Uterus (tissue), 3 donors: ENCODE measurements at regions not wholly inside any gene's neighbourhood (a gene's known extent, or its start where the extent isn't known, plus 50 kb on each side); places are given as distances from the start of the nearest gene placed in this dataset.

Source experiments
- DNase-seq, 2 donors: peaks; one replicate each; pipeline ENCODE4 v3.0.0-alpha.2; 2019 to 2020
- H3K27ac ChIP-seq, 2 donors: fragments of 200-600 bp; sonication (generic); 1 replicate in 1 of 2; 2 replicates in 1 of 2; pipeline ENCODE4 v1.5.1; 2016 to 2018
- H3K27me3 ChIP-seq, 2 donors: fragments of 200-600 bp; sonication (generic); one replicate each; pipeline ENCODE4 v1.5.1; 2018 to 2019; ENCODE audit warnings: control low read depth in 1 of 2
- H3K36me3 ChIP-seq, 2 donors: fragments of 200-600 bp; sonication (generic); one replicate each; pipeline ENCODE4 v1.5.1; 2019; ENCODE audit warnings: control low read depth in 1 of 2
- H3K4me1 ChIP-seq, 2 donors: fragments of 200-600 bp; sonication (generic); one replicate each; pipeline ENCODE4 v1.5.1; 2018 to 2019; ENCODE audit warnings: control low read depth in 1 of 2
- H3K4me3 ChIP-seq, 2 donors: fragments of 200-600 bp; sonication (generic); 1 replicate in 1 of 2; 2 replicates in 1 of 2; pipeline ENCODE4 v1.5.1; 2018 to 2019; ENCODE audit warnings: mild to moderate bottlenecking in 1 of 2
- H3K9me3 ChIP-seq, 2 donors: fragments of 200-600 bp; sonication (generic); one replicate each; pipeline ENCODE4 v1.5.1; 2019; ENCODE audit warnings: control low read depth in 1 of 2
- POLR2A ChIP-seq, 2 donors: fragments of 450-650 bp; IDR thresholded peaks; one replicate each; pipeline ENCODE4 v1.6.1; 2016; ENCODE audit warnings: antibody characterized with exemption in 2 of 2, mild to moderate bottlenecking in 1 of 2, moderate library complexity in 1 of 2
- intact Hi-C: fragments of 100-400 bp; cut with DNase I; formaldehyde crosslinking; loops from one replicate; pipeline ENCODE4 v1.15.1; 2023; ENCODE audit warnings: low total_unique reads
- TF ChIP-seq, protein P1 (sequence below), 4 experiments: fragments of 200-600 bp in 2 of 4; fragments of 450-650 bp in 2 of 4; sonication (generic) in 2 of 4; IDR thresholded peaks; one replicate each; pipeline ENCODE4 v1.5.1; 2016 to 2019; ENCODE audit warnings: antibody characterized with exemption in 4 of 4, mild to moderate bottlenecking in 2 of 4, moderate library complexity in 1 of 4
- donor health status: DM: yes; HTN: yes; CAD: no.

- H3K27me3 ChIP-seq, result no peaks in the 10 kb centered on the region
- no peak overlapping the region for H3K27ac ChIP-seq
- H3K4me3 ChIP-seq, result no peak overlapping the region
- no peaks in the 10 kb centered on the region for H3K9me3 ChIP-seq
- intact Hi-C loops, result no loop called here
- no peak for DNase-seq
- TF ChIP-seq, protein P1, sequence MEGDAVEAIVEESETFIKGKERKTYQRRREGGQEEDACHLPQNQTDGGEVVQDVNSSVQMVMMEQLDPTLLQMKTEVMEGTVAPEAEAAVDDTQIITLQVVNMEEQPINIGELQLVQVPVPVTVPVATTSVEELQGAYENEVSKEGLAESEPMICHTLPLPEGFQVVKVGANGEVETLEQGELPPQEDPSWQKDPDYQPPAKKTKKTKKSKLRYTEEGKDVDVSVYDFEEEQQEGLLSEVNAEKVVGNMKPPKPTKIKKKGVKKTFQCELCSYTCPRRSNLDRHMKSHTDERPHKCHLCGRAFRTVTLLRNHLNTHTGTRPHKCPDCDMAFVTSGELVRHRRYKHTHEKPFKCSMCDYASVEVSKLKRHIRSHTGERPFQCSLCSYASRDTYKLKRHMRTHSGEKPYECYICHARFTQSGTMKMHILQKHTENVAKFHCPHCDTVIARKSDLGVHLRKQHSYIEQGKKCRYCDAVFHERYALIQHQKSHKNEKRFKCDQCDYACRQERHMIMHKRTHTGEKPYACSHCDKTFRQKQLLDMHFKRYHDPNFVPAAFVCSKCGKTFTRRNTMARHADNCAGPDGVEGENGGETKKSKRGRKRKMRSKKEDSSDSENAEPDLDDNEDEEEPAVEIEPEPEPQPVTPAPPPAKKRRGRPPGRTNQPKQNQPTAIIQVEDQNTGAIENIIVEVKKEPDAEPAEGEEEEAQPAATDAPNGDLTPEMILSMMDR (IDR thresholded peaks at IDR 0.05), result no peak
- no peak for TF ChIP-seq POLR2A (IDR thresholded peaks at IDR 0.05)
- H3K4me1 ChIP-seq, result no peaks in the 10 kb centered on the region
- no peaks in the 10 kb centered on the region for H3K36me3 ChIP-seq
These were observed 532.1 kb downstream of the BUD13 start for GRCh38 chr11:116240710-116241109.

DNA sequence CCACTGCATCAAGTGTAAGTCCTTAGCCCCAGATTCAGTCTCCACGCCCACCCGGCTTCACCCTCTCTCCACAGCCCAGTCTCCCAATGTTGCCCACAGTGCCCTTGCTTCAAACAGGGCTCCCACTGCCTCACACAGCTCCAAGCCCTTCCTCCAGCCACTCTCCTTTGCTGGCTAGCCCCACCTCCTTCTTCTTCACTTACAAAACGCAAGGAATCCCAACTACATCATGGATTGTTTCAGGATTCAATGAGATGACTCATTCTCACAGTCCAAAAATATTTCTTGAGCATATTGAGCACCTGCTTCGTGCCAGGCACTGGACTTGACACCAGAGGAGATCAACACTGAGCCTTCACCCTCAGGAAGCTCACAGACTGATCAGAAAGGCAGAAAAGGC, 533.5 kb downstream of the BUD13 start:
- no peaks in the 10 kb centered on the region for H3K4me1 ChIP-seq
- H3K9me3 ChIP-seq, result no peaks in the 10 kb centered on the region
- peak overlapping the region in 1 of 2 donors; percentile 57 for H3K27ac ChIP-seq
- intact Hi-C loops, result no loop called here
- DNase-seq, result no peak
- no peaks in the 10 kb centered on the region for H3K27me3 ChIP-seq
- H3K4me3 ChIP-seq, result no peak overlapping the region
- no peaks in the 10 kb centered on the region for H3K36me3 ChIP-seq
- TF ChIP-seq POLR2A (IDR thresholded peaks at IDR 0.05), result no peak
- TF ChIP-seq, protein P1 (IDR thresholded peaks at IDR 0.05), result no peak

GRCh38 chr11:116234989-116235568, 537.7 kb downstream of the BUD13 start:
- Histone ChIP-seq H3K27ac (no peak overlapping the region), H3K36me3 (no peaks in the 10 kb centered on the region), H3K9me3 (no peaks in the 10 kb centered on the region), H3K4me3 (no peak overlapping the region), H3K4me1 (no peaks in the 10 kb centered on the region), H3K27me3 (no peaks in the 10 kb centered on the region)
- DNase-seq, result no peak
- intact Hi-C loops, result no loop called here
- TF ChIP-seq, protein P1 (IDR thresholded peaks at IDR 0.05), result no peak
- no peak for TF ChIP-seq POLR2A (IDR thresholded peaks at IDR 0.05)

- H3K27ac ChIP-seq, result peak overlapping the region in 1 of 2 donors; percentile 43
- TF ChIP-seq POLR2A (IDR thresholded peaks at IDR 0.05), result no peak
- TF ChIP-seq, protein P1 (IDR thresholded peaks at IDR 0.05), result no peak
- intact Hi-C loops, result no loop called here
These were observed 539.2 kb downstream of the BUD13 start for GRCh38 chr11:116233561-116233960.

GRCh38 chr11:116232364-116232828, 540.4 kb downstream of the BUD13 start:
- H3K36me3 ChIP-seq, result no peaks in the 10 kb centered on the region
- H3K27me3 ChIP-seq, result no peaks in the 10 kb centered on the region
- H3K4me1 ChIP-seq, result no peaks in the 10 kb centered on the region
- H3K9me3 ChIP-seq, result no peaks in the 10 kb centered on the region
- peak overlapping the region in 1 of 2 donors; percentile 50 for H3K27ac ChIP-seq
- no peak for TF ChIP-seq POLR2A (IDR thresholded peaks at IDR 0.05)
- TF ChIP-seq, protein P1 (IDR thresholded peaks at IDR 0.05), result no peak
- no peak overlapping the region for H3K4me3 ChIP-seq
- peak; percentile 24 to 34 for DNase-seq
- intact Hi-C loops, result no loop called here

More at GRCh38 chr11:116233561-116233960, 539.2 kb downstream of the BUD13 start:
- DNase-seq, result no peak
- Histone ChIP-seq H3K4me3 (no peak overlapping the region), H3K4me1 (no peaks in the 10 kb centered on the region), H3K9me3 (no peaks in the 10 kb centered on the region), H3K27me3 (no peaks in the 10 kb centered on the region), H3K36me3 (no peaks in the 10 kb centered on the region)
